ENCODE measurements at regions not wholly inside any gene's neighbourhood (a gene's known extent, or its start where the extent isn't known, plus 50 kb on each side); places are given as distances from the start of the nearest gene placed in this dataset.

DNA sequence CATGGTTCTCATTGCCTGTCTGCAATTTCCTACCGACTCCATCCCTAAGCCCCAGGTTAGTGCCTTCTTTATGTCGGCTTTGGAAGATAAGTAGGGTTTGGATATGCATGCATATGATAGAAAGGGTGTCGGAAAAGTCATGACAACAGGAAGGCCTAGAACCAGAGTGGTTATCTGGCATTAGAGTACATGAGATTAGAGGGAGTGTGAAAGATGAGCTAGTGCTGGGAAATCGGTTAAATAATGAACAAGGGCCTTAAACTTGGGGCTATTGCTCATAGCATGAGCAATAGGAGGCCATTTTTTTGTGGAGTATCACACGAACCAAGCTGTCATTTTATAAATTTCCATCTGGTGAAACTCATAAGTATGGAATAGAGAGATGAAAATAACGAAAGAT, 54.0 kb upstream of the LPP start:
- no peaks in the 10 kb centered on the region for H4K20me1 ChIP-seq (ENCODE audit: insufficient read depth)
- POLR2A ChIA-PET = no interaction called here

DNA sequence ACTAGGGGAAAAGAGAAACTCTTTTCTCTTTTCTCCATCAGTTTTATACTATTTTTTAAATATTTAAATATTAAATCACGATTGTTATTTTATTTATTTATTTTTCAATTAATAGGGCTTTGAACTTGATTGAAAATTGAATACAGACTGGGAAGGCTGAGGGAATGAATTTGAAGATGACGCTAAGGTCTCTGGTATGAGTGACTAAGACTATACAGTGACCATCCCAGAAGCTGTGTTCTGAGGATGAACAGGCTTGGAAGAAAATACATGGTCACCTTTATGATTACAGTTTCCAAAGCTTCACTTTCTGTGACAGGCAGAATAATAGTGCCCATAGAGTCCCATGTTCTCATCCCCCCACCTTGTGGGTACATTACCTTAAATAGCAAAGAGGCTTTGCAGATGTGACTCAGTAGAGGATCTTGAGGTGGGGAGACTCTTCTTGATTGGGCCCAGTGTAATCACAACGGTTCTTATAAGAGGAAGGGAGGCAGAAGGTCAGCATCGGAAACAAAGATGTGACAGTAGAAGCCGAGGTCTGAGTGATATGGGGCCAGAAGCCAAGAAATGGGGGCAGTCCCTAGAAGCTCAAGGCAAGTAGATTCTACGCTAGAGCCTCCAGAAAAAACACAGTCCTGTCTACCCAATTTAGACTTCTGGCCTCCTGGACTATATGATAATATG, 51.0 kb upstream of the LPP start:
- no peak overlapping the region for H3K9ac ChIP-seq
- no peak overlapping the region for H3K4me2 ChIP-seq
- H3K4me1 ChIP-seq (ENCODE audit: control insufficient read depth in 1 of 2, insufficient read depth in 2 of 2, low read depth in 1 of 2, low read length in 1 of 2) = no peaks in the 10 kb centered on the region
- ChIA-PET POLR2A (no interaction called here), CTCF (no interaction called here)
- no peaks in the 10 kb centered on the region for H3F3A ChIP-seq (replicated peaks; ENCODE audit: insufficient read depth)
- DNase-seq = no peak
- no peaks in the 10 kb centered on the region; the same call in 1 of the 2 replicates for H3K9me3 ChIP-seq
- H3K27me3 ChIP-seq (ENCODE audit: insufficient read depth) = no peaks in the 10 kb centered on the region
- no peaks in the 10 kb centered on the region for H3K79me2 ChIP-seq (ENCODE audit: insufficient read depth)
- no peak overlapping the region for H2AFZ ChIP-seq (ENCODE audit: low read depth)
- no peak overlapping the region for H3K27ac ChIP-seq (ENCODE audit: low read depth in 2 of 2, low read length in 1 of 2)
- no peaks in the 10 kb centered on the region for H3K9me2 ChIP-seq
- H3K4me3 ChIP-seq (ENCODE audit: low read depth in 2 of 2, low read length in 1 of 2) = no peak overlapping the region
- WGBS (ENCODE audit: low lambda C conversion rate) = 56% methylated on average over 6 of the region's 6 CpGs
- H3K36me3 ChIP-seq (replicated peaks in 1 of 2; ENCODE audit: control insufficient read depth in 1 of 2, insufficient read depth in 2 of 2, low read length in 1 of 2) = no peaks in the 10 kb centered on the region
- H4K20me1 ChIP-seq (ENCODE audit: insufficient read depth) = no peaks in the 10 kb centered on the region
- TF ChIP-seq YY1 (IDR thresholded peaks at IDR 0.05; ENCODE audit: low read depth) = no peak

More for the DNA sequence above, 54.0 kb upstream of the LPP start:
- no peaks in the 10 kb centered on the region for H3F3A ChIP-seq (replicated peaks; ENCODE audit: insufficient read depth)
- H2AFZ ChIP-seq (ENCODE audit: low read depth) = no peak overlapping the region
- no peak overlapping the region for H3K4me3 ChIP-seq (ENCODE audit: low read depth in 2 of 2, low read length in 1 of 2)
- H3K9me2 ChIP-seq = no peaks in the 10 kb centered on the region
- H3K79me2 ChIP-seq (ENCODE audit: insufficient read depth) = no peaks in the 10 kb centered on the region
- no peaks in the 10 kb centered on the region for H3K36me3 ChIP-seq (replicated peaks in 1 of 2; ENCODE audit: control insufficient read depth in 1 of 2, insufficient read depth in 2 of 2, low read length in 1 of 2)
- no peak for DNase-seq
- H3K4me2 ChIP-seq = no peak overlapping the region
- TF ChIP-seq RCOR1 (IDR thresholded peaks at IDR 0.05; ENCODE audit: low read length) = no peak
- TF ChIP-seq FOSL2 (IDR thresholded peaks at IDR 0.05; ENCODE audit: borderline replicate concordance, low read depth) = no peak
- TF ChIP-seq, protein P1, sequence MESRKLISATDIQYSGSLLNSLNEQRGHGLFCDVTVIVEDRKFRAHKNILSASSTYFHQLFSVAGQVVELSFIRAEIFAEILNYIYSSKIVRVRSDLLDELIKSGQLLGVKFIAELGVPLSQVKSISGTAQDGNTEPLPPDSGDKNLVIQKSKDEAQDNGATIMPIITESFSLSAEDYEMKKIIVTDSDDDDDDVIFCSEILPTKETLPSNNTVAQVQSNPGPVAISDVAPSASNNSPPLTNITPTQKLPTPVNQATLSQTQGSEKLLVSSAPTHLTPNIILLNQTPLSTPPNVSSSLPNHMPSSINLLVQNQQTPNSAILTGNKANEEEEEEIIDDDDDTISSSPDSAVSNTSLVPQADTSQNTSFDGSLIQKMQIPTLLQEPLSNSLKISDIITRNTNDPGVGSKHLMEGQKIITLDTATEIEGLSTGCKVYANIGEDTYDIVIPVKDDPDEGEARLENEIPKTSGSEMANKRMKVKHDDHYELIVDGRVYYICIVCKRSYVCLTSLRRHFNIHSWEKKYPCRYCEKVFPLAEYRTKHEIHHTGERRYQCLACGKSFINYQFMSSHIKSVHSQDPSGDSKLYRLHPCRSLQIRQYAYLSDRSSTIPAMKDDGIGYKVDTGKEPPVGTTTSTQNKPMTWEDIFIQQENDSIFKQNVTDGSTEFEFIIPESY (IDR thresholded peaks at IDR 0.05; ENCODE audit: borderline replicate concordance, low read depth) = no peak
- TF ChIP-seq POLR2AphosphoS5 (IDR thresholded peaks at IDR 0.05; ENCODE audit: low read depth, low read length) = no peak
- TF ChIP-seq, protein P2, sequence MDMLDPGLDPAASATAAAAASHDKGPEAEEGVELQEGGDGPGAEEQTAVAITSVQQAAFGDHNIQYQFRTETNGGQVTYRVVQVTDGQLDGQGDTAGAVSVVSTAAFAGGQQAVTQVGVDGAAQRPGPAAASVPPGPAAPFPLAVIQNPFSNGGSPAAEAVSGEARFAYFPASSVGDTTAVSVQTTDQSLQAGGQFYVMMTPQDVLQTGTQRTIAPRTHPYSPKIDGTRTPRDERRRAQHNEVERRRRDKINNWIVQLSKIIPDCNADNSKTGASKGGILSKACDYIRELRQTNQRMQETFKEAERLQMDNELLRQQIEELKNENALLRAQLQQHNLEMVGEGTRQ (IDR thresholded peaks at IDR 0.05; ENCODE audit: borderline replicate concordance, low read depth, low read length) = no peak
- no peak for TF ChIP-seq YY1 (IDR thresholded peaks at IDR 0.05; ENCODE audit: low read depth)
- TF ChIP-seq RFX5 (IDR thresholded peaks at IDR 0.05; ENCODE audit: low read length) = no peak
- no peak for TF ChIP-seq SMC3 (IDR thresholded peaks at IDR 0.05; ENCODE audit: low read depth, low read length)
- TF ChIP-seq, protein P3, sequence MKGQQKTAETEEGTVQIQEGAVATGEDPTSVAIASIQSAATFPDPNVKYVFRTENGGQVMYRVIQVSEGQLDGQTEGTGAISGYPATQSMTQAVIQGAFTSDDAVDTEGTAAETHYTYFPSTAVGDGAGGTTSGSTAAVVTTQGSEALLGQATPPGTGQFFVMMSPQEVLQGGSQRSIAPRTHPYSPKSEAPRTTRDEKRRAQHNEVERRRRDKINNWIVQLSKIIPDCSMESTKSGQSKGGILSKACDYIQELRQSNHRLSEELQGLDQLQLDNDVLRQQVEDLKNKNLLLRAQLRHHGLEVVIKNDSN (IDR thresholded peaks at IDR 0.05; ENCODE audit: borderline replicate concordance, low read depth) = no peak
- TF ChIP-seq FOXM1 (IDR thresholded peaks at IDR 0.05; ENCODE audit: low read depth) = no peak
- TF ChIP-seq EP300 (IDR thresholded peaks at IDR 0.05; ENCODE audit: borderline replicate concordance in 1 of 2, low read depth in 1 of 2, low read length in 1 of 2) = no peak
- no peak for TF ChIP-seq RXRA (IDR thresholded peaks at IDR 0.05; ENCODE audit: borderline replicate concordance, low read depth)
- no peaks in the 10 kb centered on the region; the same call in 1 of the 2 replicates for H3K9me3 ChIP-seq
- H3K4me1 ChIP-seq (ENCODE audit: control insufficient read depth in 1 of 2, insufficient read depth in 2 of 2, low read depth in 1 of 2, low read length in 1 of 2) = no peaks in the 10 kb centered on the region
- H3K27ac ChIP-seq (ENCODE audit: low read depth in 2 of 2, low read length in 1 of 2) = no peak overlapping the region
- H3K9ac ChIP-seq = no peak overlapping the region
- CTCF ChIA-PET = no interaction called here
- H3K27me3 ChIP-seq (ENCODE audit: insufficient read depth) = no peaks in the 10 kb centered on the region
- WGBS (ENCODE audit: low lambda C conversion rate) = 40% methylated on average over 6 of the region's 6 CpGs

Data from SK-N-SH (cell line).